ENCODE measurements at regions not wholly inside any gene's neighbourhood (a gene's known extent, or its start where the extent isn't known, plus 50 kb on each side); places are given as distances from the start of the nearest gene placed in this dataset.

GRCh38 chr2:128922154-128922553, 603.5 kb upstream of the HS6ST1 start (continued):
- no peak for TF ChIP-seq ATF4 (CRISPR knock-in tag; IDR thresholded peaks at IDR 0.05)
- TF ChIP-seq RBM34 (IDR thresholded peaks at IDR 0.05; ENCODE audit: borderline replicate concordance, insufficient read depth, low read length), result no peak
- no peak for TF ChIP-seq HIVEP1 (CRISPR knock-in tag; IDR thresholded peaks at IDR 0.05)

DNA sequence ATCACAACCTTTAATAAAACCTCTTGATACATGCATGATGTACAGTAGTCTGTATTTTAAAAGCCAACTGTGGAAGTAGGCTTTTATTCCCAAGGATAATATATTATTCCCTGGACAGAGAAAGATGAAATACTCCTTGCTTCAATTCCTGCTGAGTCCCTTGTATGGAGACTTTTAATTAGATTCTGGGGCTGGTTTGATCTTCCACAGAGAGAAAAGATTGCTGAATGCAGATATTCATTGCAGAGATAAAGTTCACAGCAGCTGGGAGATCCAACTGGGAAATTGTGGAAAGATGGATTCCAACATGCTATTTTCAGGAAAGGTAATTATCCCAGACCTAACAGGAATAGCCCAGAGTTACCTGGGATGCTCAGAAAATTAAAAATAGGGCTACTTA, 607.0 kb upstream of the HS6ST1 start:
- Histone ChIP-seq H3K27me3 (ENCODE audit: control insufficient read depth in 2 of 2, insufficient read depth in 2 of 2, low read length in 2 of 2) (no peaks in the 10 kb centered on the region; a peak in 1 of 5 replicates), H3K27ac (ENCODE audit: extremely low read depth, low read depth, low read length) (no peak overlapping the region), H3K9me1 (ENCODE audit: control insufficient read depth, insufficient read depth, low read length) (no peaks in the 10 kb centered on the region), H3K9me3 (replicated peaks; ENCODE audit: control insufficient read depth, insufficient read depth, low read depth, low read length) (no peaks in the 10 kb centered on the region), H2AFZ (ENCODE audit: low read depth, low read length) (no peak overlapping the region), H3K36me3 (ENCODE audit: control insufficient read depth, insufficient read depth, low read length) (no peaks in the 10 kb centered on the region), H4K20me1 (replicated peaks; ENCODE audit: control insufficient read depth, insufficient read depth, low read length) (no peaks in the 10 kb centered on the region), H3K4me1 (replicated peaks in 1 of 2; ENCODE audit: control insufficient read depth in 2 of 2, insufficient read depth in 2 of 2, low read length in 2 of 2) (no peaks in the 10 kb centered on the region; a peak in 1 of 5 replicates), H3K4me3 (no peak overlapping the region), H3K9ac (ENCODE audit: insufficient read depth in 1 of 2, low read depth in 2 of 2, low read length in 2 of 2) (no peak overlapping the region), H3K4me2 (ENCODE audit: insufficient read depth, low read length) (no peak overlapping the region), H3K79me2 (ENCODE audit: control insufficient read depth, insufficient read depth, low read length) (no peaks in the 10 kb centered on the region)
- no peak for FAIRE-seq
- CTCF ChIA-PET (ENCODE audit: low intra/inter-chr PET ratio), result no interaction called here
- BruUV-seq (replicated peaks), result no TSS peak
- POLR2A ChIA-PET, result no interaction called here
- intact Hi-C loops (cut with micrococcal nuclease), result no loop called here
- no peak for ATAC-seq
- no peak for DNase-seq (ENCODE audit: extremely low read depth in 1 of 4, low spot score in 3 of 4)
- in situ Hi-C loops (cut with MboI), result no loop called here
- TF ChIP-seq ZNF584 (CRISPR knock-in tag; IDR thresholded peaks at IDR 0.05; ENCODE audit: low read depth) (no peak), ZNF586 (CRISPR knock-in tag; conservative IDR thresholded peaks at IDR 0.05) (no peak), ZNF445 (CRISPR knock-in tag; IDR thresholded peaks at IDR 0.05; ENCODE audit: low read depth) (no peak), ZNF165 (CRISPR knock-in tag; IDR thresholded peaks at IDR 0.05; ENCODE audit: borderline replicate concordance) (no peak), POLR3G (IDR thresholded peaks at IDR 0.05; ENCODE audit: extremely low read depth, insufficient read length, insufficient replicate concordance) (no peak), RFX5 (IDR thresholded peaks at IDR 0.05; ENCODE audit: low read depth, low read length) (no peak), LCOR (CRISPR knock-in tag; IDR thresholded peaks at IDR 0.05) (no peak), JUNB (CRISPR knock-in tag; conservative IDR thresholded peaks at IDR 0.05) (no peak), SNIP1 (IDR thresholded peaks at IDR 0.05; ENCODE audit: low read depth) (no peak), MEF2D (tag; conservative IDR thresholded peaks at IDR 0.05; ENCODE audit: low read depth) (no peak), FOXP1 (CRISPR knock-in tag; IDR thresholded peaks at IDR 0.05) (no peak)
- TF ChIP-seq, protein P1, sequence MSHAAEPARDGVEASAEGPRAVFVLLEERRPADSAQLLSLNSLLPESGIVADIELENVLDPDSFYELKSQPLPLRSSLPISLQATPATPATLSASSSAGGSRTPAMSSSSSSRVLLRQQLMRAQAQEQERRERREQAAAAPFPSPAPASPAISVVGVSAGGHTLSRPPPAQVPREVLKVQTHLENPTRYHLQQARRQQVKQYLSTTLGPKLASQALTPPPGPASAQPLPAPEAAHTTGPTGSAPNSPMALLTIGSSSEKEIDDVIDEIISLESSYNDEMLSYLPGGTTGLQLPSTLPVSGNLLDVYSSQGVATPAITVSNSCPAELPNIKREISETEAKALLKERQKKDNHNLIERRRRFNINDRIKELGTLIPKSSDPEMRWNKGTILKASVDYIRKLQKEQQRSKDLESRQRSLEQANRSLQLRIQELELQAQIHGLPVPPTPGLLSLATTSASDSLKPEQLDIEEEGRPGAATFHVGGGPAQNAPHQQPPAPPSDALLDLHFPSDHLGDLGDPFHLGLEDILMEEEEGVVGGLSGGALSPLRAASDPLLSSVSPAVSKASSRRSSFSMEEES (CRISPR knock-in tag; IDR thresholded peaks at IDR 0.05), result no peak
- TF ChIP-seq, protein P2, sequence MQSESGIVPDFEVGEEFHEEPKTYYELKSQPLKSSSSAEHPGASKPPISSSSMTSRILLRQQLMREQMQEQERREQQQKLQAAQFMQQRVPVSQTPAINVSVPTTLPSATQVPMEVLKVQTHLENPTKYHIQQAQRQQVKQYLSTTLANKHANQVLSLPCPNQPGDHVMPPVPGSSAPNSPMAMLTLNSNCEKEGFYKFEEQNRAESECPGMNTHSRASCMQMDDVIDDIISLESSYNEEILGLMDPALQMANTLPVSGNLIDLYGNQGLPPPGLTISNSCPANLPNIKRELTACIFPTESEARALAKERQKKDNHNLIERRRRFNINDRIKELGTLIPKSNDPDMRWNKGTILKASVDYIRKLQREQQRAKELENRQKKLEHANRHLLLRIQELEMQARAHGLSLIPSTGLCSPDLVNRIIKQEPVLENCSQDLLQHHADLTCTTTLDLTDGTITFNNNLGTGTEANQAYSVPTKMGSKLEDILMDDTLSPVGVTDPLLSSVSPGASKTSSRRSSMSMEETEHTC (IDR thresholded peaks at IDR 0.05), result no peak
